ENCODE measurements at regions not wholly inside any gene's neighbourhood (a gene's known extent, or its start where the extent isn't known, plus 50 kb on each side); places are given as distances from the start of the nearest gene placed in this dataset.

DNA sequence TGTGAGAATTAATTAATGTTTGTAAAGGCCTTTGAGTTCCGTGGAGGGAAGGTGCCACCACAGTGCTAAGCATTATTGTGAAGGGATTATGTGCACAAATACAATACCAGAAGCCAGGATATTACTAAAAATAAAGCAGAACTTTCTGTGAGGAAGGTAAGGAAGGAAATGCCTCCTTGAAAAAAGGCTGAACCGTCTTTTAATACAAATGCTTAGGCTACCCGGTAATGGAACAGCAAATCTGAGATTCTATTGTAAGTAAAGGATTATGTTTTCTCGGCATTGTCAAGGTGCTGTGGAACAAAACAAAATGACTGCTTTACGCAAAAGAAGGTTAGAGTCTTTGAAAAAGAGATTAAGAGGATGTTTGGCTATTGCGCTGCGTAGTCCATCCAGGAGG, 57.9 kb upstream of the SPRY1 start:
- CTCF ChIA-PET, result no interaction called here
- Histone ChIP-seq H3K4me3 (no peak overlapping the region), H3K4me2 (no peak overlapping the region), H3K4me1 (peaks cover 17% of the 10 kb centered on the region), H3K27ac (no peak overlapping the region), H3K9me3 (no peaks in the 10 kb centered on the region)
- FAIRE-seq (no peak), DNase-seq (ENCODE audit: low read depth in 1 of 2, low spot score in 1 of 2) (no peak), ATAC-seq (no peak)
- TF ChIP-seq, protein P1, sequence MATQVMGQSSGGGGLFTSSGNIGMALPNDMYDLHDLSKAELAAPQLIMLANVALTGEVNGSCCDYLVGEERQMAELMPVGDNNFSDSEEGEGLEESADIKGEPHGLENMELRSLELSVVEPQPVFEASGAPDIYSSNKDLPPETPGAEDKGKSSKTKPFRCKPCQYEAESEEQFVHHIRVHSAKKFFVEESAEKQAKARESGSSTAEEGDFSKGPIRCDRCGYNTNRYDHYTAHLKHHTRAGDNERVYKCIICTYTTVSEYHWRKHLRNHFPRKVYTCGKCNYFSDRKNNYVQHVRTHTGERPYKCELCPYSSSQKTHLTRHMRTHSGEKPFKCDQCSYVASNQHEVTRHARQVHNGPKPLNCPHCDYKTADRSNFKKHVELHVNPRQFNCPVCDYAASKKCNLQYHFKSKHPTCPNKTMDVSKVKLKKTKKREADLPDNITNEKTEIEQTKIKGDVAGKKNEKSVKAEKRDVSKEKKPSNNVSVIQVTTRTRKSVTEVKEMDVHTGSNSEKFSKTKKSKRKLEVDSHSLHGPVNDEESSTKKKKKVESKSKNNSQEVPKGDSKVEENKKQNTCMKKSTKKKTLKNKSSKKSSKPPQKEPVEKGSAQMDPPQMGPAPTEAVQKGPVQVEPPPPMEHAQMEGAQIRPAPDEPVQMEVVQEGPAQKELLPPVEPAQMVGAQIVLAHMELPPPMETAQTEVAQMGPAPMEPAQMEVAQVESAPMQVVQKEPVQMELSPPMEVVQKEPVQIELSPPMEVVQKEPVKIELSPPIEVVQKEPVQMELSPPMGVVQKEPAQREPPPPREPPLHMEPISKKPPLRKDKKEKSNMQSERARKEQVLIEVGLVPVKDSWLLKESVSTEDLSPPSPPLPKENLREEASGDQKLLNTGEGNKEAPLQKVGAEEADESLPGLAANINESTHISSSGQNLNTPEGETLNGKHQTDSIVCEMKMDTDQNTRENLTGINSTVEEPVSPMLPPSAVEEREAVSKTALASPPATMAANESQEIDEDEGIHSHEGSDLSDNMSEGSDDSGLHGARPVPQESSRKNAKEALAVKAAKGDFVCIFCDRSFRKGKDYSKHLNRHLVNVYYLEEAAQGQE (IDR thresholded peaks at IDR 0.05), result no peak
- TF ChIP-seq, protein P2, sequence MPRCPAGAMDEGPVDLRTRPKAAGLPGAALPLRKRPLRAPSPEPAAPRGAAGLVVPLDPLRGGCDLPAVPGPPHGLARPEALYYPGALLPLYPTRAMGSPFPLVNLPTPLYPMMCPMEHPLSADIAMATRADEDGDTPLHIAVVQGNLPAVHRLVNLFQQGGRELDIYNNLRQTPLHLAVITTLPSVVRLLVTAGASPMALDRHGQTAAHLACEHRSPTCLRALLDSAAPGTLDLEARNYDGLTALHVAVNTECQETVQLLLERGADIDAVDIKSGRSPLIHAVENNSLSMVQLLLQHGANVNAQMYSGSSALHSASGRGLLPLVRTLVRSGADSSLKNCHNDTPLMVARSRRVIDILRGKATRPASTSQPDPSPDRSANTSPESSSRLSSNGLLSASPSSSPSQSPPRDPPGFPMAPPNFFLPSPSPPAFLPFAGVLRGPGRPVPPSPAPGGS (IDR thresholded peaks at IDR 0.05), result no peak
- TF ChIP-seq MAZ (IDR thresholded peaks at IDR 0.05; ENCODE audit: borderline replicate concordance, low read depth, low read length) (no peak), KDM5A (IDR thresholded peaks at IDR 0.05) (no peak), HOXB13 (CRISPR knock-in tag; IDR thresholded peaks at IDR 0.05; ENCODE audit: low read depth) (no peak), PHF8 (IDR thresholded peaks at IDR 0.05; ENCODE audit: borderline replicate concordance, low read depth) (no peak), RAD21 (conservative IDR thresholded peaks at IDR 0.05 in 1 of 2, IDR thresholded peaks at IDR 0.05 in 1 of 2) (no peak), ZC3H11A (IDR thresholded peaks at IDR 0.05) (no peak), HOXA7 (CRISPR knock-in tag; IDR thresholded peaks at IDR 0.05) (no peak), KDM1A (IDR thresholded peaks at IDR 0.05; ENCODE audit: low read depth) (no peak), ZSCAN20 (CRISPR knock-in tag; IDR thresholded peaks at IDR 0.05) (no peak), CBX8 (IDR thresholded peaks at IDR 0.05) (no peak), NR3C1 (IDR thresholded peaks at IDR 0.05) (no peak)
- 91% methylated on average over 7 of the region's 7 CpGs for WGBS (ENCODE audit: missing lambda C conversion rate)
- POLR2A ChIA-PET, result no interaction called here

GRCh38 chr4:123339507-123340380, 56.9 kb upstream of the SPRY1 start:
- H3K4me2 ChIP-seq, result peak overlapping the region; percentile 59
- ChIA-PET POLR2A (no interaction called here), CTCF (interaction anchor here (0.6 kb wide), 1 partner anchor 321 kb away, joined by 3 read pairs; no protein-coding TSS in a partner anchor)
- H3K27ac ChIP-seq, result peak overlapping the region; percentile 55 to 82
- peaks cover 17% of the 10 kb centered on the region for H3K4me1 ChIP-seq
- no peak for DNase-seq (ENCODE audit: low read depth in 1 of 2, low spot score in 1 of 2)
- 76% methylated on average over 5 of the region's 5 CpGs for WGBS (ENCODE audit: missing lambda C conversion rate)
- H3K9me3 ChIP-seq, result no peaks in the 10 kb centered on the region
- FAIRE-seq, result no peak
- TF ChIP-seq NFE2L2 (conservative IDR thresholded peaks at IDR 0.05; ENCODE audit: low read length), result no peak
- TF ChIP-seq, protein P1 (IDR thresholded peaks at IDR 0.05), result peak; percentile 63
- TF ChIP-seq HOXB13 (CRISPR knock-in tag; IDR thresholded peaks at IDR 0.05; ENCODE audit: low read depth), result no peak
- peak; percentile 55 for TF ChIP-seq MAFK (IDR thresholded peaks at IDR 0.05; ENCODE audit: partially characterized antibody)
- no peak overlapping the region for H3K4me3 ChIP-seq
- ATAC-seq, result peak; percentile 77 to 82; a peak in 5 of 6 replicates
